DND-41 (cell line): ENCODE measurements at regions not wholly inside any gene's neighbourhood (a gene's known extent, or its start where the extent isn't known, plus 50 kb on each side); places are given as distances from the start of the nearest gene placed in this dataset.

Experiments
- ATAC-seq: fragments of 200-7000 bp; cut with Tn5 transposase; 3 replicates; pipeline ENCODE4 v1.9.1; 2021; ENCODE audit warnings: low read depth; ENCODE audit not compliant: insufficient read depth
- DNase-seq: peaks from one replicate; pipeline ENCODE4 v3.0.0-alpha.2; 2020
- H2AFZ ChIP-seq: 2 replicates; pipeline ENCODE4 v1.6.0; 2012; ENCODE audit warnings: low read depth, low read length
- H3K27ac ChIP-seq: 2 replicates; pipeline ENCODE4 v1.5.1; 2012; ENCODE audit warnings: low read length, inconsistent platforms
- H3K27me3 ChIP-seq: fragments of 200-600 bp; sonication (generic); 2 replicates; pipeline ENCODE4 v1.6.0; 2012; ENCODE audit warnings: low read length, mild to moderate bottlenecking, inconsistent platforms; ENCODE audit not compliant: insufficient read depth, poor library complexity
- H3K36me3 ChIP-seq: 2 replicates; pipeline ENCODE4 v1.5.1; 2012; ENCODE audit warnings: low read length, inconsistent platforms; ENCODE audit not compliant: insufficient read depth
- H3K4me1 ChIP-seq: 2 replicates; pipeline ENCODE4 v1.5.1; 2012; ENCODE audit warnings: mild to moderate bottlenecking, low read length; ENCODE audit not compliant: insufficient read depth
- H3K4me2 ChIP-seq: 2 replicates; pipeline ENCODE4 v1.6.0; 2012; ENCODE audit warnings: mild to moderate bottlenecking, moderate library complexity, low read length, inconsistent platforms; ENCODE audit not compliant: insufficient read depth
- H3K4me3 ChIP-seq, 2 experiments: fragments of 200-600 bp in 1 of 2; shearing (Covaris generic) in 1 of 2; 2 replicates each; pipeline ENCODE4 v1.5.1; 2012 to 2016; ENCODE audit warnings: inconsistent platforms in 2 of 2, low read length in 2 of 2, mild to moderate bottlenecking in 2 of 2, low read depth in 1 of 2, moderate library complexity in 1 of 2
- H3K79me2 ChIP-seq: 2 replicates; pipeline ENCODE4 v1.6.0; 2012; ENCODE audit warnings: low read length, inconsistent platforms; ENCODE audit not compliant: insufficient read depth
- H3K9ac ChIP-seq: 2 replicates; pipeline ENCODE4 v1.6.0; 2012; ENCODE audit warnings: low read depth, mild to moderate bottlenecking, inconsistent platforms, low read length, moderate library complexity
- H3K9me3 ChIP-seq: 2 replicates; pipeline ENCODE4 v1.5.1; 2012; ENCODE audit warnings: low read length, moderate library complexity, mild to moderate bottlenecking, inconsistent platforms; ENCODE audit not compliant: insufficient read depth, severe bottlenecking
- H4K20me1 ChIP-seq: 2 replicates; pipeline ENCODE4 v1.6.0; 2012; ENCODE audit warnings: low read length; ENCODE audit not compliant: insufficient read depth
- CTCF ChIP-seq: IDR thresholded peaks from 2 replicates; pipeline ENCODE4 v1.5.1; 2012; ENCODE audit warnings: borderline replicate concordance, low read length, moderate library complexity, mild to moderate bottlenecking; ENCODE audit not compliant: poor library complexity, severe bottlenecking; ENCODE audit errors: extremely low read depth
- EZH2 ChIP-seq: IDR thresholded peaks from 3 replicates; pipeline ENCODE4 v1.6.1; 2012; ENCODE audit warnings: borderline replicate concordance, low read depth, mild to moderate bottlenecking, moderate library complexity, low read length, inconsistent platforms; ENCODE audit not compliant: severe bottlenecking

DNA sequence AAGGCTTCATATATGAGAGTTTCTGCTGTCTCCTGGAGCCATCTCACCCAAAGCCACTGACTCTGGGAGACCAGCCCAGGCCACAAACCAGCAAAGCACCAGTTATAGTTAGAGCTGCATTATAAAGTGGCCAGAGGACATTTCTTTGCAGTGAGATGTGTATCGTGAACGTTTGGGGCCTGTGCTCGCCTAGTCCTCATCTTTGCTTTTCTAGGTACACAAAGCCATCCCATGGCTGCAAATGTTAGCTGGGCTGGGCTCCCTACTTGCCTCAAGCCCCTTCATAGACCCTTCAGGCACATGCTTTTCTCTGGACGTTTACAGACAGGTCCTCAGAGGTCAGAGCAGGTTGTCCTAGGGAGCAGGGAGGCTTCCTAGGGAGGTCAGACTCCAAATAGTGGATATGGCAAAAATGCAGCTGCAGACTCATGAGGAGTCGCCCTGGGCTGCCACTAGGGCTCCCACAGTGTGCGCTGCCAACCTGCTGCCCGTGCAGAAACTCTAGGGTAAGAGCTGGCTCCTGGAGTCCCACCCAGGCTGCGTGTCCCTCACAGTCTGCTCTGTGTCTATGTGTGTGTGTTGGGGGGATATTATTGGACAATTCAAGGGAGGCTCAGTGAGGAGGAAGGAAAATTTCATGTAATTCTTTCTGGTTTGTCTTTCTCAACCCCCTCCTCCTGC lies 141.0 kb downstream of the RPIA start:
- H3K9me3 ChIP-seq = no peaks in the 10 kb centered on the region
- H3K9ac ChIP-seq = no peak overlapping the region
- no peak overlapping the region for H2AFZ ChIP-seq
- no peak overlapping the region for H3K4me3 ChIP-seq
- H4K20me1 ChIP-seq = no peaks in the 10 kb centered on the region
- H3K4me1 ChIP-seq = no peaks in the 10 kb centered on the region
- no peaks in the 10 kb centered on the region for H3K79me2 ChIP-seq
- no peaks in the 10 kb centered on the region for H3K36me3 ChIP-seq
- H3K27ac ChIP-seq = no peak overlapping the region
- H3K4me2 ChIP-seq = no peak overlapping the region
- 0 out of 3 replicates have a peak, but pooled peaks have one; percentile 29 for ATAC-seq
- H3K27me3 ChIP-seq = peaks cover under 1% of the 10 kb centered on the region
- TF ChIP-seq EZH2 = no peak
- no peak for DNase-seq

GRCh38 chr2:88832992-88833389 lies 141.5 kb downstream of the RPIA start:
- no peak overlapping the region for H3K9ac ChIP-seq
- H3K27me3 ChIP-seq = peaks cover 5% of the 10 kb centered on the region
- H2AFZ ChIP-seq = no peak overlapping the region
- no peaks in the 10 kb centered on the region for H3K79me2 ChIP-seq
- no peaks in the 10 kb centered on the region for H3K9me3 ChIP-seq
- ATAC-seq (no peak), DNase-seq (no peak)
- no peaks in the 10 kb centered on the region for H4K20me1 ChIP-seq
- no peak overlapping the region for H3K4me3 ChIP-seq
- no peak for TF ChIP-seq CTCF
- TF ChIP-seq EZH2 = no peak
- no peak overlapping the region for H3K27ac ChIP-seq
- H3K36me3 ChIP-seq = no peaks in the 10 kb centered on the region
- no peaks in the 10 kb centered on the region for H3K4me1 ChIP-seq
- H3K4me2 ChIP-seq = no peak overlapping the region

DNA sequence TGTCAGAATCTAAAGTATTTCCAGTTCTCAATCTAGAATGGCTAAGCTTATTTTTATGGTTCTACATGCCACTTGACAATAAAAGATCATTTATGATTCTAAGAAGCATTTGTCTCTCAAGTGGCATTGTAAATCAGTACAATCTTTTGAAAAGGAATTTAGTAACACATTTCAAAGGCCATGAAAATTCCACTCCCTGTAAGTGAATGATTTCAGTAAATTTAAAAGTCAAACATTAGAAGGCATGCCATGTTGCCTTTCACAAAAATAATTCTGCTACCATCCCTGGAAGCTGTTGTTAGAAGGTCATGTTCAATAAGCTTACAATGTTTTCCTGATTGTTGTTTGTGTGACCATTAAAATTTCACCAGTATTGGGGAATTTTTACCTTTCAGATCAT lies 142.9 kb downstream of the RPIA start:
- no peak overlapping the region for H2AFZ ChIP-seq
- no peaks in the 10 kb centered on the region for H3K9me3 ChIP-seq
- DNase-seq (no peak), ATAC-seq (no peak)
- TF ChIP-seq CTCF (no peak), EZH2 (no peak)
- no peaks in the 10 kb centered on the region for H3K79me2 ChIP-seq
- H3K9ac ChIP-seq = no peak overlapping the region
- no peaks in the 10 kb centered on the region for H4K20me1 ChIP-seq
- H3K4me2 ChIP-seq = no peak overlapping the region
- peaks cover 6% of the 10 kb centered on the region for H3K27me3 ChIP-seq
- H3K4me3 ChIP-seq = no peak overlapping the region
- H3K36me3 ChIP-seq = no peaks in the 10 kb centered on the region
- no peaks in the 10 kb centered on the region for H3K4me1 ChIP-seq
- no peak overlapping the region for H3K27ac ChIP-seq

- Histone ChIP-seq H3K4me1 (no peaks in the 10 kb centered on the region), H3K79me2 (no peaks in the 10 kb centered on the region), H4K20me1 (no peaks in the 10 kb centered on the region), H3K4me3 (no peak overlapping the region), H3K4me2 (no peak overlapping the region), H3K9me3 (no peaks in the 10 kb centered on the region), H3K27ac (no peak overlapping the region), H3K36me3 (no peaks in the 10 kb centered on the region), H3K27me3 (peaks cover 6% of the 10 kb centered on the region), H2AFZ (no peak overlapping the region), H3K9ac (no peak overlapping the region)
- DNase-seq (no peak), ATAC-seq (no peak)
- TF ChIP-seq EZH2 = no peak
- no peak for TF ChIP-seq CTCF
Observed at GRCh38 chr2:88834866-88835265, 143.4 kb downstream of the RPIA start.
